HAP-1 (cell line): ENCODE measurements at regions not wholly inside any gene's neighbourhood (a gene's known extent, or its start where the extent isn't known, plus 50 kb on each side); places are given as distances from the start of the nearest gene placed in this dataset.

ENCODE experiments used
- DNase-seq, 2 experiments: peaks; one replicate each; pipeline ENCODE4 v3.0.0-alpha.2; 2016 to 2020; ENCODE audit warnings: low spot score in 2 of 2
- H3K27me3 ChIP-seq: fragments of 250-450 bp; sonication (Bioruptor Pico); 2 replicates; pipeline ENCODE4 v1.5.1; 2020; ENCODE audit warnings: low read depth, mild to moderate bottlenecking, moderate library complexity
- H3K36me3 ChIP-seq: fragments of 250-450 bp; sonication (Bioruptor Pico); replicated peaks from 2 replicates; pipeline ENCODE4 v1.5.1; 2020; ENCODE audit warnings: mild to moderate bottlenecking
- H3K4me1 ChIP-seq: fragments of 250-450 bp; sonication (Bioruptor Pico); 2 replicates; pipeline ENCODE4 v1.5.1; 2020; ENCODE audit warnings: mild to moderate bottlenecking
- H3K4me3 ChIP-seq: fragments of 250-450 bp; sonication (Bioruptor Pico); 2 replicates; pipeline ENCODE4 v1.5.1; 2020; ENCODE audit warnings: mild to moderate bottlenecking, moderate library complexity
- H3K9me3 ChIP-seq: fragments of 250-450 bp; sonication (Bioruptor Pico); 2 replicates; pipeline ENCODE4 v1.5.1; 2020; ENCODE audit warnings: mild to moderate bottlenecking, moderate library complexity
- in situ Hi-C: fragments of 300-500 bp; cut with MboI; formaldehyde crosslinking; loops from 3 replicates; pipeline ENCODE4 v1.14.3; 2020; ENCODE audit warnings: low sequenced_read_pairs, inconsistent platforms, mixed read lengths

GRCh38 chr2:126808929-126809328 is 89.8 kb upstream of the TEX51 start:
- Histone ChIP-seq H3K9me3 (no peaks in the 10 kb centered on the region), H3K36me3 (no peaks in the 10 kb centered on the region), H3K4me1 (no peaks in the 10 kb centered on the region), H3K27me3 (no peaks in the 10 kb centered on the region), H3K4me3 (no peak overlapping the region)
- DNase-seq, result no peak
- in situ Hi-C loops, result no loop called here

DNA sequence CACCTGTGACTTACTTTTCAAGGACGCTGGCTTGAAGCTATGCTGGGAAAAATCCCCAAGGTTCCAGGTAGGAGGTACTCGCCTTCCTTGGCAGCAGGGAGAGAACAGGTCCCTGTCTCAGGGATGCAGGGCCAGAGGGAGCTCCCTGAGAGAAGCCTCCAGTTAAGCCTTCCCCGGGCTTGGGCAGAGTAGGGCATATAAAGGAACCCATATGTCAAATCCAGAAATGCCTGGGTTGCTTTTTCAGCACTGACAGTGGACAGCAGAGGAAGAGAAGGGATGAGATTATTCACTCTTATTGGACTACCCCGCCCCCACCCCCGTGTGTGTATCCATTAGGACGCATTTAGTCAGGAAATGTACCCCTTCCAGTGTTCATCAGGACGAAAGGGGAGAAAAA is 89.3 kb upstream of the TEX51 start:
- in situ Hi-C loops, result no loop called here
- no peaks in the 10 kb centered on the region for H3K4me1 ChIP-seq
- H3K4me3 ChIP-seq, result no peak overlapping the region
- no peak for DNase-seq
- no peaks in the 10 kb centered on the region for H3K9me3 ChIP-seq
- H3K27me3 ChIP-seq, result no peaks in the 10 kb centered on the region
- H3K36me3 ChIP-seq, result no peaks in the 10 kb centered on the region

- in situ Hi-C loops, result no loop called here
- Histone ChIP-seq H3K9me3 (no peaks in the 10 kb centered on the region), H3K36me3 (no peaks in the 10 kb centered on the region), H3K4me3 (no peak overlapping the region), H3K27me3 (no peaks in the 10 kb centered on the region), H3K4me1 (no peaks in the 10 kb centered on the region)
- no peak for DNase-seq
Observed at GRCh38 chr2:126810001-126810400, 88.7 kb upstream of the TEX51 start.

- in situ Hi-C loops, result no loop called here
- H3K27me3 ChIP-seq, result no peaks in the 10 kb centered on the region
- H3K9me3 ChIP-seq, result no peaks in the 10 kb centered on the region
- DNase-seq, result no peak
- H3K4me3 ChIP-seq, result no peak overlapping the region
- H3K36me3 ChIP-seq, result no peaks in the 10 kb centered on the region
- no peaks in the 10 kb centered on the region for H3K4me1 ChIP-seq
Observed at GRCh38 chr2:126811101-126811500, 87.6 kb upstream of the TEX51 start.

GRCh38 chr2:126817172-126817571 is 81.5 kb upstream of the TEX51 start:
- in situ Hi-C loops, result no loop called here
- Histone ChIP-seq H3K4me3 (no peak overlapping the region), H3K27me3 (no peaks in the 10 kb centered on the region), H3K4me1 (no peaks in the 10 kb centered on the region), H3K36me3 (no peaks in the 10 kb centered on the region), H3K9me3 (no peaks in the 10 kb centered on the region)
- DNase-seq, result no peak

DNA sequence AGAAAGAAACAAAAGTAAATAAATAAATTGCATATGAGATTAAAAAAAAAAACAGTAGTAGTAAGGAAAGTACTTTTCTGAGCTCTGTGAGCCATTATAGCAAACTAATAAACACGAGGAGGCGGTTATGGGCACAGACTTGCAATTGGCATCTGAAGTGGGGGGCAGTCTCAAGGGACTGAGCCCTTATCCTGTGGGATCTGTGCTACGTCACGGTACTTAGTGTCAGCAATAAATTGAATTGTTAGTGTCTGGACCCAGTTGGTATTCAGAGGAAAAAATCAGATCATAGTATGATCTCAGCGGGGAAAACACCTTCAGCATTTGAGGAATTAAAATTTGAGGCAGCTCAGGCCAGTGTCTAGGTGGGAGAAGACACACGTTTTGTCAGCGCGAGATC is 76.6 kb upstream of the TEX51 start:
- Histone ChIP-seq H3K4me3 (no peak overlapping the region), H3K36me3 (no peaks in the 10 kb centered on the region), H3K4me1 (no peaks in the 10 kb centered on the region), H3K27me3 (no peaks in the 10 kb centered on the region), H3K9me3 (no peaks in the 10 kb centered on the region)
- in situ Hi-C loops, result no loop called here
- no peak for DNase-seq

- H3K4me3 ChIP-seq, result no peak overlapping the region
- DNase-seq, result no peak
- no peaks in the 10 kb centered on the region for H3K9me3 ChIP-seq
- no peaks in the 10 kb centered on the region for H3K4me1 ChIP-seq
- H3K36me3 ChIP-seq, result no peaks in the 10 kb centered on the region
- in situ Hi-C loops, result no loop called here
- H3K27me3 ChIP-seq, result no peaks in the 10 kb centered on the region
Observed at GRCh38 chr2:126822921-126823320, 75.8 kb upstream of the TEX51 start.

DNA sequence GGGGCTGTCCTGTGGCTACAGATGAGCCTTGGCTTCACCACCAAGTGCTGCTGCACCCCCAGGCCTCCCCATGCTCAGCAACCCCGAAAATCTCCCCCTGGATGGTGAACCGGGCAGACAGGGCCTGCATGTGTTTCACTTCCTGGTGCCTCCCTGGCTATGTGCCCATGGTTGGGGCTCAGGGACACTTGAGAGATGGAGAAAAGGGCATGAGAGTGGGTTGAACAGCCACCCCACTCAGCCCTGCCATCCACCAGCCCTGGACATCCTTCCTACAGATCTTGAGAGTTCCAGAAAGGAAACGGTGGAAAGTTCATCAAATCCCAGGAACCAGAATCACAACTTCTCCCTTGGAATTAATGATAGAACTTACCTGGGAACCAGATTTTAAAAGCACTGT is 74.7 kb upstream of the TEX51 start:
- in situ Hi-C loops, result no loop called here
- DNase-seq, result no peak
- H3K9me3 ChIP-seq, result no peaks in the 10 kb centered on the region
- H3K4me1 ChIP-seq, result peaks cover 3% of the 10 kb centered on the region; the same call in 1 of the 2 replicates
- no peaks in the 10 kb centered on the region for H3K36me3 ChIP-seq
- no peak overlapping the region for H3K4me3 ChIP-seq
- no peaks in the 10 kb centered on the region for H3K27me3 ChIP-seq

- Histone ChIP-seq H3K4me3 (no peak overlapping the region), H3K36me3 (no peaks in the 10 kb centered on the region), H3K27me3 (no peaks in the 10 kb centered on the region), H3K9me3 (no peaks in the 10 kb centered on the region), H3K4me1 (peaks cover 4% of the 10 kb centered on the region; the same call in 1 of the 2 replicates)
- in situ Hi-C loops, result no loop called here
- DNase-seq, result no peak
Observed at GRCh38 chr2:126824663-126825062, 74.0 kb upstream of the TEX51 start.

- no peaks in the 10 kb centered on the region for H3K9me3 ChIP-seq
- no peaks in the 10 kb centered on the region for H3K36me3 ChIP-seq
- H3K27me3 ChIP-seq, result no peaks in the 10 kb centered on the region
- H3K4me3 ChIP-seq, result no peak overlapping the region
- in situ Hi-C loops, result no loop called here
- no peak for DNase-seq
- H3K4me1 ChIP-seq, result peaks cover 4% of the 10 kb centered on the region; the same call in 1 of the 2 replicates
Observed at GRCh38 chr2:126825316-126825715, 73.4 kb upstream of the TEX51 start.

GRCh38 chr2:126826491-126826890 is 72.2 kb upstream of the TEX51 start:
- no peaks in the 10 kb centered on the region for H3K9me3 ChIP-seq
- H3K4me3 ChIP-seq, result no peak overlapping the region
- no peaks in the 10 kb centered on the region for H3K27me3 ChIP-seq
- H3K36me3 ChIP-seq, result no peaks in the 10 kb centered on the region
- no peak for DNase-seq
- in situ Hi-C loops, result no loop called here
- H3K4me1 ChIP-seq, result peaks cover 4% of the 10 kb centered on the region; the same call in 1 of the 2 replicates

DNA sequence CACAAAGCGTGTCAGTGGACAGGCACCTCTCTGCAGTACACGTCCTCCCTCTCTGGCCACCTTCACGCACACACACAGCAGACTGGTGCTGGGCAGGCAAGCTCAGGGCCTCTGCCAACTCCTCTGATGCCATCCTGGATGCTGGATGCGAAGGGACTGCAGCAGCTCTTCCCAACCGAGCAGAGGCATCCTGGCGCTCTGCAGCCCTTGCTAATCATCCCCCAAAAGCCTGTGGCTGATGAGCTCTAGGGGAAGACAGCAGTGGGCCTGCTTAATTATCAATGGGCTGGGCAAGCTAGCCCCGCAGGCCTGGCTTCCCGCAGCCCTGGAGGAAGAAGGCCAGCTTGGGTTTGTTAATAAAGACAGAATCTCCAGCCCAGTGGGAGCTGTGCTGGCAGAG is 71.3 kb upstream of the TEX51 start:
- H3K27me3 ChIP-seq, result no peaks in the 10 kb centered on the region
- H3K9me3 ChIP-seq, result no peaks in the 10 kb centered on the region
- H3K36me3 ChIP-seq, result no peaks in the 10 kb centered on the region
- peaks cover 4% of the 10 kb centered on the region; the same call in 1 of the 2 replicates for H3K4me1 ChIP-seq
- H3K4me3 ChIP-seq, result no peak overlapping the region
- no peak for DNase-seq
- in situ Hi-C loops, result no loop called here

DNA sequence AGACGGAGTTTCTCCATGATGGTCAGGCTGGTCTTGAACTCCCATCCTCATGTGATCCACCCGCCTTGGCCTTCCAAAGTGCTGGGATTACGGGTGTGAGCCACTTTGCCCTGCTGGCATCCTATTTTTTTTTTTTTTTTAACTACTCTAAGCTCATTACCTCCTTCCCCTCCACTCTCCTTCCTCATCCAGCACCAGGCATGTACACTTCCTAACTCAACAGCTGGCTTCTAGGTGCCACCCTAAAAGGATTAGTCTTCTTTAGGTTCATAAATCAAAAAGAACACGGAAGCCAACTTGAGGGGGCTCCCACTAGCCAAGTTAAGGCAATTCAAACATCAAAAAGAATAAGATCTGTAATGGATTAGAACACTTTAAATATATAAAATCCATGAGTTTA is 70.6 kb upstream of the TEX51 start:
- Histone ChIP-seq H3K36me3 (no peaks in the 10 kb centered on the region), H3K4me3 (no peak overlapping the region), H3K4me1 (peaks cover 4% of the 10 kb centered on the region; the same call in 1 of the 2 replicates), H3K27me3 (no peaks in the 10 kb centered on the region), H3K9me3 (no peaks in the 10 kb centered on the region)
- DNase-seq, result no peak
- in situ Hi-C loops, result no loop called here

GRCh38 chr2:126828491-126828890 is 70.2 kb upstream of the TEX51 start:
- Histone ChIP-seq H3K4me1 (peaks cover 4% of the 10 kb centered on the region; the same call in 1 of the 2 replicates), H3K36me3 (no peaks in the 10 kb centered on the region), H3K4me3 (no peak overlapping the region), H3K9me3 (no peaks in the 10 kb centered on the region), H3K27me3 (no peaks in the 10 kb centered on the region)
- in situ Hi-C loops, result no loop called here
- no peak for DNase-seq

DNA sequence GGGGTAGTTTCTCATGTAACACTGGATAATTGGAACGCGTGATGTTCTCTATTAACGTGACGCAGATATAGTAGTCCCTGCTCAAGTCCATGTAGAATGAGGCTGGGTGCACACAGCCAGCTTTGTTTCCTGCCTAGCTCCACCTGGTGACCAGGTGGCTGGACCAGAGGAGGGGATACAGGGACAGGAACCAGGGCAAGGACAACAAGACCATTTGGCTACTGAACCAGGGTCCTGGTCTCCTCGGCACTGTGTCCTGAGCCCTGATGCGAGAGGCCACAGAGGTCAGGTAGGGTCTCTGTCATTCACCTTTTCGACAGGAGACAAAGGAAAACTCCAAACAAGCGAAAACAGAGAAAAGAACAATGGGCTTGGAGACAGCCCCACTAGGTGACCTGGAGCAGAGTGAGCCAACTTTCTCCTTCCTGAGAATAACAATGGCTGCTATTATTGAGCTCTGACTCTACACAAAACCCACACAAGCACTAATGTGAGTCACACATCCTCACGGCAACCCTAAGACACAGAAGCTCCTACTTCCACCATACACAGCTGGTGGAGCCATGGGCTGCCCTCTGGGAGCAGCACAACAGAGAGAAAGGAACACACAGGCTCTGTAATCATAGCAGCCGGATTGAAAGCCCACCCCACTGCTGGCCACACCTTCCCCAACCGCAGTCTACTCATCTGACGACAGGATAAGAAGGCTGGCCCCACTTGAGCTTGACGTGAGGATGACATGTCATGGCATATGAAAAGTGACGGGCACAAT is 67.3 kb upstream of the TEX51 start:
- Histone ChIP-seq H3K27me3 (no peaks in the 10 kb centered on the region), H3K4me1 (peaks cover 4% of the 10 kb centered on the region; the same call in 1 of the 2 replicates), H3K9me3 (no peaks in the 10 kb centered on the region), H3K36me3 (no peaks in the 10 kb centered on the region), H3K4me3 (no peak overlapping the region)
- DNase-seq, result no peak
- in situ Hi-C loops, result no loop called here
